ENCODE measurements at regions not wholly inside any gene's neighbourhood (a gene's known extent, or its start where the extent isn't known, plus 50 kb on each side); places are given as distances from the start of the nearest gene placed in this dataset.

GRCh38 chr1:221886311-221886710, 144.4 kb upstream of the DUSP10 start:
- TF ChIP-seq, protein P1, sequence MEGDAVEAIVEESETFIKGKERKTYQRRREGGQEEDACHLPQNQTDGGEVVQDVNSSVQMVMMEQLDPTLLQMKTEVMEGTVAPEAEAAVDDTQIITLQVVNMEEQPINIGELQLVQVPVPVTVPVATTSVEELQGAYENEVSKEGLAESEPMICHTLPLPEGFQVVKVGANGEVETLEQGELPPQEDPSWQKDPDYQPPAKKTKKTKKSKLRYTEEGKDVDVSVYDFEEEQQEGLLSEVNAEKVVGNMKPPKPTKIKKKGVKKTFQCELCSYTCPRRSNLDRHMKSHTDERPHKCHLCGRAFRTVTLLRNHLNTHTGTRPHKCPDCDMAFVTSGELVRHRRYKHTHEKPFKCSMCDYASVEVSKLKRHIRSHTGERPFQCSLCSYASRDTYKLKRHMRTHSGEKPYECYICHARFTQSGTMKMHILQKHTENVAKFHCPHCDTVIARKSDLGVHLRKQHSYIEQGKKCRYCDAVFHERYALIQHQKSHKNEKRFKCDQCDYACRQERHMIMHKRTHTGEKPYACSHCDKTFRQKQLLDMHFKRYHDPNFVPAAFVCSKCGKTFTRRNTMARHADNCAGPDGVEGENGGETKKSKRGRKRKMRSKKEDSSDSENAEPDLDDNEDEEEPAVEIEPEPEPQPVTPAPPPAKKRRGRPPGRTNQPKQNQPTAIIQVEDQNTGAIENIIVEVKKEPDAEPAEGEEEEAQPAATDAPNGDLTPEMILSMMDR (IDR thresholded peaks at IDR 0.05; ENCODE audit: insufficient read depth, low read length, poor library complexity, severe bottlenecking) = no peak
- H3K27me3 ChIP-seq (replicated peaks; ENCODE audit: control insufficient read depth, insufficient read depth, low read length) = no peaks in the 10 kb centered on the region
- no peak for DNase-seq (ENCODE audit: extremely low read depth, insufficient read length)
- H3K36me3 ChIP-seq (ENCODE audit: control insufficient read depth, insufficient read depth, low read length) = no peaks in the 10 kb centered on the region
- no peak overlapping the region for H3K4me3 ChIP-seq (replicated peaks; ENCODE audit: low read depth, low read length)

DNA sequence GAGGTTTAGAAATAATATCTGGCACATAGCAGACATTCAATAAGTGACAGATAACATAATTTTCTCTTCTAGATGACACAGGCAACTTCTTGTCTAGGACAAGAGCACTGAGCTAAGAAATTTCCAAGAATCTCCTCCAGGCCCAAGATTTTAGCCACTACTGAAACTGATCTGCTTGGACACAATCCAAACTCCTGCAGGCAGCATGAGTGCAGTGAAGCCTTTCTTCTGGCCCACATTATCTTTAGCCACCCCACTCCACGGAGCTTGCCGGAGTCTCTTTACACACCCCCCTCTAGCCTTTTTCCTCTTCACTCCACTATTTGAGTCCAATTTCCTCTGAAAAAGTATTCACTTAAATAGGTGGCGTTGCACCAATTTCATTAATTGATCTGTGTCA, 142.9 kb upstream of the DUSP10 start:
- no peaks in the 10 kb centered on the region for H3K27me3 ChIP-seq (replicated peaks; ENCODE audit: control insufficient read depth, insufficient read depth, low read length)
- H3K36me3 ChIP-seq (ENCODE audit: control insufficient read depth, insufficient read depth, low read length) = no peaks in the 10 kb centered on the region
- H3K4me3 ChIP-seq (replicated peaks; ENCODE audit: low read depth, low read length) = no peak overlapping the region
- TF ChIP-seq, protein P1 (IDR thresholded peaks at IDR 0.05; ENCODE audit: insufficient read depth, low read length, poor library complexity, severe bottlenecking) = no peak
- no peak for DNase-seq (ENCODE audit: extremely low read depth, insufficient read length)

DNA sequence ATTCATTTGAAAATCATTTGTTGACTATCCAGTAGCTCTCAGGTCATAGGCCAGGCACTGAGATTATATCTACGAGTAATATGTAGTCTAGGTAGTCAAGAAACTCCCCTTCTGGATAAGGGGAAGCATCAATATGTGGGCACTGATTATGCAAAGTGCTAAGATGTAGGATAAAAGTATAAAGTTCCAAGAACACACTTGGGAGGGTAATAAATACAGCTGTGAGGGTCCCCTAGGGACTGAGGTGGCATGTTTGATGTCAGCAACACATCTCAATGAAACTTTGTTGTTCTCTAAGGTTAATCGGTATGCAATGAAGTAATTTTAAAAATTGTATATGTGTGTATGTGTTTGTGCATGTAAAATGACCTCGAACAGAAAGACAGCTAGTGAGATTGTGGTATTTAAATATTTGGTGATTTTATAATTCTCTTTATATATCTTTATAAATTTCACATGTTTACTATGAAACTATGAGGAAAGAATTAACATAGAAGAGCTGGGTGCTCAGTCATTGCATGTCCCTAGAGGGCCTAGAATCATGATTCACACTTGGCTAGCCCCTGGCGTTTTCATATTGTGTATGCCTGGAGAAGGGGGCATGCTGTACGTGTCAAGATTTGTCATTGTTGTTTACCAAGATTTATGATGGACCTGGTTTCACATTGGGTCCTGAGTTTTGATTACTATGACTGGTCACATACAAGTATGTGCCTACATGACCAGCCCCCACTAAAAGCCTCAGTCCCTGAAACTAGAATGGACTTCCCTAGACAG, 140.1 kb upstream of the DUSP10 start:
- TF ChIP-seq, protein P1 (IDR thresholded peaks at IDR 0.05; ENCODE audit: insufficient read depth, low read length, poor library complexity, severe bottlenecking) = no peak
- no peak overlapping the region for H3K4me3 ChIP-seq (replicated peaks; ENCODE audit: low read depth, low read length)
- no peak for DNase-seq (ENCODE audit: extremely low read depth, insufficient read length)
- H3K27me3 ChIP-seq (replicated peaks; ENCODE audit: control insufficient read depth, insufficient read depth, low read length) = no peaks in the 10 kb centered on the region
- no peaks in the 10 kb centered on the region for H3K36me3 ChIP-seq (ENCODE audit: control insufficient read depth, insufficient read depth, low read length)

- no peak overlapping the region for H3K4me3 ChIP-seq (replicated peaks; ENCODE audit: low read depth, low read length)
- DNase-seq (ENCODE audit: extremely low read depth, insufficient read length) = no peak
- TF ChIP-seq, protein P1 (IDR thresholded peaks at IDR 0.05; ENCODE audit: insufficient read depth, low read length, poor library complexity, severe bottlenecking) = no peak
- H3K27me3 ChIP-seq (replicated peaks; ENCODE audit: control insufficient read depth, insufficient read depth, low read length) = no peaks in the 10 kb centered on the region
- H3K36me3 ChIP-seq (ENCODE audit: control insufficient read depth, insufficient read depth, low read length) = no peaks in the 10 kb centered on the region
Observed at GRCh38 chr1:221880182-221880581, 138.3 kb upstream of the DUSP10 start.

GRCh38 chr1:221878134-221878533, 136.2 kb upstream of the DUSP10 start:
- Histone ChIP-seq H3K27me3 (replicated peaks; ENCODE audit: control insufficient read depth, insufficient read depth, low read length) (no peaks in the 10 kb centered on the region), H3K36me3 (ENCODE audit: control insufficient read depth, insufficient read depth, low read length) (no peaks in the 10 kb centered on the region), H3K4me3 (replicated peaks; ENCODE audit: low read depth, low read length) (no peak overlapping the region)
- peak; percentile 22 for DNase-seq (ENCODE audit: extremely low read depth, insufficient read length)
- TF ChIP-seq, protein P1 (IDR thresholded peaks at IDR 0.05; ENCODE audit: insufficient read depth, low read length, poor library complexity, severe bottlenecking) = no peak

Data from GM06990 (cell line).